ENCODE measurements at regions not wholly inside any gene's neighbourhood (a gene's known extent, or its start where the extent isn't known, plus 50 kb on each side); places are given as distances from the start of the nearest gene placed in this dataset.

DNA sequence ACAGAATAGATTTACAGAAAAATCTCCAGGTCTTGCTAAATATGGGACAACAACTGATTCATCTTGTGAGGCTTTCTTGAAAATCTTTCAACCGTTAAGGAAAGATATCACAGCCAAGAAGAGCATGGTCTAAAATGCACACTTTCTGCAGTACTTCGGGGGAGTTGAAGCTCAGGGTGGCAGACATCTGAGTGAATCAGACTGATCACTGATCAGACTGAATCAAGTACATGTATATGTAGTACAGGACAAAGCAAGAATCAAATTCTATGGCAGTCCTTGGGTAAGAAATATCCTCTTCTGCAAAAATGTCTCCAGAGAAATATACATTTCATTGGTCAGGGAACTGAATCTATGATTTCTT, 212.4 kb upstream of the SPAG17 start:
- CTCF ChIA-PET = no interaction called here
- 0% methylated on average over 2 of the region's 2 CpGs for WGBS (ENCODE audit: low lambda C conversion rate)

DNA sequence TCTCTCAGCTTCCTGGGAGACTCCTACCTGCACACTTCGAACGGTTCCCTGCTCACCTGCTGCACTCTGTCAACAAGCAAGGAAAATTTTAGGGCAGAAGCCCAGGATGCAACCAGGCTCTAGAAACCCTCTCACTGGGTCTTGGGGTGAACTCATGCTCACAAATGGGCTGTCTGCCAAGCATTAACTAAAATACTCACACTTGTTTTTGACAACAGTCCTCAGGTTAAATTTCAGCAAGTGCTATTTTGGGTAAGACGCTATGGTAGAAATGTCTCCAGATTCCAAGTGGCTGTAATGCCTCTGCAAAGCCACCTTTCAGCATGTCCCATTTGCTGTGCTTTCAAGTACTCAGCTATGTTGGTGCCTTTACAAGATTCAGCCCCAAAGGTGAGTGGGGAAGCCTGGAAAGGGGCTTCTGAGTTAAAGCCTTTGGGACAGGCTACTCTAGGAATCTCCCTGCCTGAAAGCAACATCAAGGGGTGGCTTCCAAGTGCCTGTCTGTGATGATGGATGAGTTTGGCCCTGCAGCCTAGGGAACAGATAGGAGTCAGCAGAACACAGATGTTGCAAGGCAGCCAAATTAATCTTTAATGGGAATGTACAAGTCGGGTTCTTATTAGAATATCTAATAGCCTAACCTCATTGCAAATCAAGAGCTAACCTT, 211.9 kb upstream of the SPAG17 start:
- H3K9me3 ChIP-seq = no peaks in the 10 kb centered on the region
- TF ChIP-seq EP300 (IDR thresholded peaks at IDR 0.05; ENCODE audit: borderline replicate concordance in 1 of 2, low read depth in 1 of 2, low read length in 1 of 2) = no peak
- TF ChIP-seq YY1 (IDR thresholded peaks at IDR 0.05; ENCODE audit: low read depth) = no peak
- TF ChIP-seq, protein P1, sequence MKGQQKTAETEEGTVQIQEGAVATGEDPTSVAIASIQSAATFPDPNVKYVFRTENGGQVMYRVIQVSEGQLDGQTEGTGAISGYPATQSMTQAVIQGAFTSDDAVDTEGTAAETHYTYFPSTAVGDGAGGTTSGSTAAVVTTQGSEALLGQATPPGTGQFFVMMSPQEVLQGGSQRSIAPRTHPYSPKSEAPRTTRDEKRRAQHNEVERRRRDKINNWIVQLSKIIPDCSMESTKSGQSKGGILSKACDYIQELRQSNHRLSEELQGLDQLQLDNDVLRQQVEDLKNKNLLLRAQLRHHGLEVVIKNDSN (IDR thresholded peaks at IDR 0.05; ENCODE audit: borderline replicate concordance, low read depth) = no peak
- TF ChIP-seq JUND (IDR thresholded peaks at IDR 0.05) = no peak
- TF ChIP-seq MEF2A (IDR thresholded peaks at IDR 0.05; ENCODE audit: borderline replicate concordance, low read depth) = no peak
- no peak overlapping the region for H3K4me2 ChIP-seq
- H3F3A ChIP-seq (replicated peaks; ENCODE audit: insufficient read depth) = no peaks in the 10 kb centered on the region
- ChIA-PET POLR2A (no interaction called here), CTCF (no interaction called here)
- H3K9ac ChIP-seq = no peak overlapping the region
- H3K27me3 ChIP-seq (ENCODE audit: insufficient read depth) = no peaks in the 10 kb centered on the region
- no peaks in the 10 kb centered on the region for H3K36me3 ChIP-seq (replicated peaks in 1 of 2; ENCODE audit: control insufficient read depth in 1 of 2, insufficient read depth in 2 of 2, low read length in 1 of 2)
- H3K9me2 ChIP-seq = no peaks in the 10 kb centered on the region
- H3K27ac ChIP-seq (ENCODE audit: low read depth in 2 of 2, low read length in 1 of 2) = no peak overlapping the region
- no peak overlapping the region for H2AFZ ChIP-seq (ENCODE audit: low read depth)
- no peaks in the 10 kb centered on the region for H3K4me1 ChIP-seq (ENCODE audit: control insufficient read depth in 1 of 2, insufficient read depth in 2 of 2, low read depth in 1 of 2, low read length in 1 of 2)
- DNase-seq = no peak
- no peaks in the 10 kb centered on the region for H4K20me1 ChIP-seq (ENCODE audit: insufficient read depth)
- H3K79me2 ChIP-seq (ENCODE audit: insufficient read depth) = no peaks in the 10 kb centered on the region
- 2% methylated on average over 4 of the region's 4 CpGs for WGBS (ENCODE audit: low lambda C conversion rate)
- H3K4me3 ChIP-seq (ENCODE audit: low read depth in 2 of 2, low read length in 1 of 2) = no peak overlapping the region

More for the DNA sequence above, 212.4 kb upstream of the SPAG17 start:
- TF ChIP-seq JUND (IDR thresholded peaks at IDR 0.05) (no peak), GABPA (IDR thresholded peaks at IDR 0.05; ENCODE audit: low read depth) (no peak), GATA2 (CRISPR knock-in tag; IDR thresholded peaks at IDR 0.05) (no peak), RXRA (IDR thresholded peaks at IDR 0.05; ENCODE audit: borderline replicate concordance, low read depth) (no peak), NRF1 (IDR thresholded peaks at IDR 0.05; ENCODE audit: low read depth, low read length) (no peak)
- TF ChIP-seq, protein P2, sequence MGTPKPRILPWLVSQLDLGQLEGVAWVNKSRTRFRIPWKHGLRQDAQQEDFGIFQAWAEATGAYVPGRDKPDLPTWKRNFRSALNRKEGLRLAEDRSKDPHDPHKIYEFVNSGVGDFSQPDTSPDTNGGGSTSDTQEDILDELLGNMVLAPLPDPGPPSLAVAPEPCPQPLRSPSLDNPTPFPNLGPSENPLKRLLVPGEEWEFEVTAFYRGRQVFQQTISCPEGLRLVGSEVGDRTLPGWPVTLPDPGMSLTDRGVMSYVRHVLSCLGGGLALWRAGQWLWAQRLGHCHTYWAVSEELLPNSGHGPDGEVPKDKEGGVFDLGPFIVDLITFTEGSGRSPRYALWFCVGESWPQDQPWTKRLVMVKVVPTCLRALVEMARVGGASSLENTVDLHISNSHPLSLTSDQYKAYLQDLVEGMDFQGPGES (IDR thresholded peaks at IDR 0.05; ENCODE audit: low read depth, low read length) = no peak
- Histone ChIP-seq H3F3A (replicated peaks; ENCODE audit: insufficient read depth) (no peaks in the 10 kb centered on the region), H3K9ac (no peak overlapping the region), H3K9me2 (no peaks in the 10 kb centered on the region), H2AFZ (ENCODE audit: low read depth) (no peak overlapping the region), H3K27me3 (ENCODE audit: insufficient read depth) (no peaks in the 10 kb centered on the region), H3K4me3 (ENCODE audit: low read depth in 2 of 2, low read length in 1 of 2) (no peak overlapping the region), H3K27ac (ENCODE audit: low read depth in 2 of 2, low read length in 1 of 2) (no peak overlapping the region), H3K36me3 (replicated peaks in 1 of 2; ENCODE audit: control insufficient read depth in 1 of 2, insufficient read depth in 2 of 2, low read length in 1 of 2) (no peaks in the 10 kb centered on the region), H3K4me2 (no peak overlapping the region), H3K9me3 (no peaks in the 10 kb centered on the region), H3K4me1 (ENCODE audit: control insufficient read depth in 1 of 2, insufficient read depth in 2 of 2, low read depth in 1 of 2, low read length in 1 of 2) (no peaks in the 10 kb centered on the region), H4K20me1 (ENCODE audit: insufficient read depth) (no peaks in the 10 kb centered on the region), H3K79me2 (ENCODE audit: insufficient read depth) (no peaks in the 10 kb centered on the region)
- no peak for DNase-seq
- POLR2A ChIA-PET = no interaction called here

DNA sequence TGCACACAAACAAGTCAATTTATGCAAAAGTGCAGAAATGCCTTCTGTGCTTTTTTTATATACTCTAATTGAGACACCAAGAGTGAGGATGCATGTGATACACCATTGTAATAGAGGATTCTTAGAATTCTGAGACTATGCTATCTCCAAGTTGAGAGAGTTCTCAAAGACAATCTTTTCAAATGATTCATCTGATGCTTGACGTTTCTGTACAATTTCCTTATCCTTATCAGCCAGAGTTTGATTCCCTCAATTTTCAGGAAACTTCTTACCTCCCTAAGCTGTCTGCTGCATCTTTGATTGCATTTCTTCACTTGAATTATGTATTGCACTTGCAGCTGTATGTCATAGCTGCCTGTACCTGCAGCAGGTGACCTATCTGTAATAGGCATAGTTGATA, 211.3 kb upstream of the SPAG17 start:
- TF ChIP-seq CHD2 (IDR thresholded peaks at IDR 0.05; ENCODE audit: low read length, partially characterized antibody) (no peak), MXI1 (IDR thresholded peaks at IDR 0.05; ENCODE audit: low read depth, low read length) (no peak), GATA2 (CRISPR knock-in tag; IDR thresholded peaks at IDR 0.05) (no peak), SMC3 (IDR thresholded peaks at IDR 0.05; ENCODE audit: low read depth, low read length) (no peak), FOSL2 (IDR thresholded peaks at IDR 0.05; ENCODE audit: borderline replicate concordance, low read depth) (no peak), JUND (IDR thresholded peaks at IDR 0.05) (no peak), FOXJ3 (CRISPR knock-in tag; IDR thresholded peaks at IDR 0.05) (no peak)
- Histone ChIP-seq H3K4me2 (no peak overlapping the region), H3K36me3 (replicated peaks in 1 of 2; ENCODE audit: control insufficient read depth in 1 of 2, insufficient read depth in 2 of 2, low read length in 1 of 2) (no peaks in the 10 kb centered on the region), H3K4me1 (ENCODE audit: control insufficient read depth in 1 of 2, insufficient read depth in 2 of 2, low read depth in 1 of 2, low read length in 1 of 2) (no peaks in the 10 kb centered on the region), H3K9me2 (no peaks in the 10 kb centered on the region), H2AFZ (ENCODE audit: low read depth) (no peak overlapping the region), H3K79me2 (ENCODE audit: insufficient read depth) (no peaks in the 10 kb centered on the region), H3K9ac (no peak overlapping the region), H3K4me3 (ENCODE audit: low read depth in 2 of 2, low read length in 1 of 2) (no peak overlapping the region), H3F3A (replicated peaks; ENCODE audit: insufficient read depth) (no peaks in the 10 kb centered on the region), H4K20me1 (ENCODE audit: insufficient read depth) (no peaks in the 10 kb centered on the region), H3K9me3 (no peaks in the 10 kb centered on the region), H3K27me3 (ENCODE audit: insufficient read depth) (no peaks in the 10 kb centered on the region), H3K27ac (ENCODE audit: low read depth in 2 of 2, low read length in 1 of 2) (no peak overlapping the region)
- CTCF ChIA-PET = no interaction called here
- 0% methylated on average over 1 of the region's 1 CpG for WGBS (ENCODE audit: low lambda C conversion rate)
- no peak for DNase-seq
- POLR2A ChIA-PET = no interaction called here

Data from SK-N-SH (cell line).